ENCODE measurements at regions not wholly inside any gene's neighbourhood (a gene's known extent, or its start where the extent isn't known, plus 50 kb on each side); places are given as distances from the start of the nearest gene placed in this dataset.
A peak's percentile ranks its signal among the peaks of the same experiment; 100 is the strongest.
"Not testable (repeated sequence)": the region's sequence is repeated elsewhere in the genome, so short reads cannot be mapped to it uniquely, and the experiment has no call there.

DNA sequence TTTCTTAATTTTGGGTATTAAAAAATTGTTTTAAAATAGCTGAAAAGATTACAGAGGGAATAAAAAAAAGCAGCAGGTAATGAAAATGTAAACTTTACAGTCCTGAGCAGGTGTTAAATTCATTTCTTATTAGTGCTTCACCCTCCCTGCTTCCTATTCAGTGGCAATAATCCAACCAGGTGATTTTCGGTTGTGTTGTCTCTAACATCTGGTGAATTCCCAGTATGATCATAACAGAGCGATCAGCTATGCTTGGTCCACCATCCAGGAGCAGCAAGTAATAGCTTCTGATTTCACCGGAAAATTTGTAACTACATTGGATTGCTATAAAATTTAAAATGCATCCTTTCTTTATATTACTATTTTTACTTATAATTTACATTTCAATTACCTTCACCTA is 673.1 kb downstream of the SOCS6 start:
- ATAC-seq: no peak

- no peak for ATAC-seq
These were observed 667.7 kb downstream of the SOCS6 start for GRCh38 chr18:70956554-70956953.

GRCh38 chr18:70936160-70936559 is 647.3 kb downstream of the SOCS6 start:
- no peak for ATAC-seq

DNA sequence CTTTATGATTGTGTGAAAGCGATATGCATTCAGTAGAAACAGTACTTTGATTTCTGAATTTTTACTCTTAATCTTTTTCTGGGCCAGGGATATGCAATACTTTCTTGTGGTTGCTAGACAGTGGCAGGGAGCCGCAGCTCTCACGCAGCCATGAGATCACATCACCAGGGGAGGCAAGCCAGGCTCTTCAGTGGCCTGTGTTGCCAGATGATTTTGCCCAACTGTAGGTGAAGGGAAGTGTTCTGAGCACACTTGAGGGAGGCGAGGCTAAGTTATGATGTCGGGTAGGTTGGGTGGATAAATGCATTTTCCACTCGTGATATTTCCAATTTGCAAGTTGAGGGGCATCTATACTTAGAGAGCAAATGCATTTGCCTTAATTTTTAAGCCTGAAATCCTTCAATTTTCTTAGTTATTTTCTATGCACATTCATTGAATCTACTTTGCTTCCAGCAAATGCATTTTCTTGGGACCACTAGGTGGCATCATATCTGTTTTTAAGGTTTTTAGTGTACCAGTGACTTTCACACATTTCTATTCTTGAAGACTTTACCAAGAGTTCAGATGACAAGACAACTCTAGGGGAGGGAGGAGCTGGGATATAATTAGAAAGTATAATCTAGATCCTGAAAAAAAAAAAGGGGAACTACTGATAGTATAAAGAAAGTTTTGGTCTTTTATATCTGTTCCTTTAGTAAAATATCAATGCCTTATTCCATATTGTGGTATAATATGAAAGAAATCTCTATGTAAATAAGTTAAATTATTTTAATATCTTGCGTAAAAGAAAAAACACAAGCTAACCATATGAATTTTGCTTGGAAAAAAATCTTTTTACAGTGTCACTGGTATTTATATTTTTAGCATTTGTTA is 643.3 kb downstream of the SOCS6 start:
- no peak for ATAC-seq

- no peak for ATAC-seq
These were observed 632.1 kb downstream of the SOCS6 start for GRCh38 chr18:70920840-70921374.

DNA sequence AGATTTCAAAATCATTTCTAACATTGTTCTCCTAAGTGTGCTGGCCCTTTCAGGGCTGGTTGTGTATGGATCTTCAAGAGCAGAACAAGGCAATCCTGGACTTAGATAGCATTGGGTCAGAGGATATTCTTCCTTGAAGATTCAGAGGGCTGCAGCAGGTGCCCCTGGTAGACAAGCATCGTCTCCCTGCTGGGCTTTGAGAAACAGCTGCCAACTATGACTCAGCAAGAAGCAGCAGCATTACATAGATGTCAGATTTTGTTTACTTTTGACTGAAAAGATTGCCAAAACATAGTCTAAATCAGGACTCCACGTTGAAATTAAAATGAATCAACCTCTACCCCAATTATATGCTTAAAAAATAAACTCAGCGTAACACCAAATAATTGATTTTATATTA is 618.8 kb downstream of the SOCS6 start:
- ATAC-seq: no peak

DNA sequence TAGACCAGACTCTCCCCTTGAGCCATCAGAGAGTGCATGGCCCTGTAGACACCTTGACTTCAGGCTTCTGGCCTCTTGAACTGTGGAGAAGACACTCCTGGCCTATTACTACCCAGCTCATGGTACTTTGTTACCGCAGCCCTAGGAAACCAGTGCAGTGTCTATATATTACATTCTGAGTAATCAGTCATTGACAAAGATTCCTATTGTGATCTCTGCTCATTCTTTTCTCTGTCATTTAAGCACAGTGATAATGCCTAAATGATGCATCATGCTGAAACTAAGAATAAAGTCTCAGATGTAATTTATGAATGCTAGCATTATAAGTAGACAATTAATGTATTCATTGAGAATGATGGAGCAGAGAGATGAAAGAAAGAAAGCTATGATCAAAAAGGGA is 603.5 kb downstream of the SOCS6 start:
- ATAC-seq: no peak

DNA sequence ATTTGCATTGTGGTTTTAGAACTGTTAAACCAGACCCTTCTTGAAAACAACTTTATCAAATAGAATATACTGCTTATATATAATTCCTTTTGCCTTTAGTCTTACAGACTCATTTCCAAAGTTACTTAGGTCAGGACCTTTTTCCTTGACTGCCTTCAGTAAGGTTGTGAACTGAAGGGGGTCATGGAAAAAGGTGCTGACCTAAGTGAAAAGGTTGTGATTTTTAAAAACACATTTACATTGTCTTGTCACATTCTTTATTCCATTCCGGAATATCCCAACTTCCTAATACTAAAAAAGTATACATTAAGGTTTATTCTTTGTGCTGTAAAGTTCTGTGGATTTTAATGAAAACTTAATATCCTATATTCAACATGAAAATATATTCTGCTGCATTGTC is 581.4 kb downstream of the SOCS6 start:
- no peak for ATAC-seq

- ATAC-seq: no peak
These were observed 559.5 kb downstream of the SOCS6 start for GRCh38 chr18:70848329-70848728.

DNA sequence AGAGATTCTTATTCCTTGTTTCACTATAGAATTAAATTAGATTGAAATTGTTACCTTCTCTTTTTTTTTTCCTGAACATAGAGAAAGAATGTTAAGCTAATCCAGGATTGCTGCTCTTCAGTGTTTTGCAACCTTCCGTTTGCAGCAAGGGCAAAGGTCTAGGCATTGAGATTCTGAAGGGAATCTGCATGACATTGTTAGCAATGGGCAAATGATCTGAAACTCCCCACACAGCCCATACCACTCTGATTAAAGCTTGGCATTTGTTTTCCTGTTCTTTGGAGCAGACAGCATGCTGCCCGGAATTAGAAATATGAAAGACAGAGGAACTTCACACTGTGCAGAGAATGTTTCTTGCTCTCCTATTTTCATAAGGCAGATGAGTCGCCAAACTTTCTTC is 551.8 kb downstream of the SOCS6 start:
- ATAC-seq: no peak

GRCh38 chr18:70827632-70828031 is 538.8 kb downstream of the SOCS6 start:
- ATAC-seq: no peak

DNA sequence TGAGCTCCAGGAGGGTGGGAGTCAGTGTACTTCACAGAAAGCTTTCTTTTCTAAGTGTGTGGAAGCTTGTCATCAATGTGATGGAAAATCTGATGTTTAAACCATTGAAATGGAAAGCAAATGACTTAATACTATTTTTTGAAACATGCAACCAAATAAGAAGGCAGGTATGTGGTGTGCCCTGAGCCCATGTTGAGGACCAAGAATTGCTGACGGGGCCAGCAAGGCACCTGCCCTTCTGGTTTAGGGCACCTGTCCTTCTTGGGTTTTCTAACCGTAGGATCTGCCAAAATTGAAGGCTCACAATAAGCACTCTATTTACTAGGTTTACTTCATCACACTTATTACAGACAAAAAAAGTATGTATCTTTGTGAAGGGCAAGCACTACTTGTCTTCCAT is 537.7 kb downstream of the SOCS6 start:
- no peak for ATAC-seq

DNA sequence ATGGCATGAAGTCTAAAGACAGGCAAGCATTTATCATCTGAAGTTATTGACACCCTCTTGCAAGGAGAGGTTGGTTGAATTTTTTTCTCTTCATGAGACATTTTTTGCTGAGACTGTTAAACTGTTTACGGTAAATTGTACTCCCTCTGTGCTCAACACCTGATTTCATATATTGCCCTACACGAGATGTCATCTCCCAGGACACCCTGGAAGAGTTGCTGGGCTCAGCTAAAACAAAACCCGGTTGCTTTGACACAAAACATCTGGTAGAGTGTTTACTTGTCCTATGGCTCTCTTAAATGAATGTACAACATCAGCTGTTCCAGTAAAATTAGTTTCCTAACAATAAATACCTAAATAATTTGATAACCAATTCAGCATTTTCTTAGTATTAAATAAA is 533.8 kb downstream of the SOCS6 start:
- ATAC-seq: no peak

DNA sequence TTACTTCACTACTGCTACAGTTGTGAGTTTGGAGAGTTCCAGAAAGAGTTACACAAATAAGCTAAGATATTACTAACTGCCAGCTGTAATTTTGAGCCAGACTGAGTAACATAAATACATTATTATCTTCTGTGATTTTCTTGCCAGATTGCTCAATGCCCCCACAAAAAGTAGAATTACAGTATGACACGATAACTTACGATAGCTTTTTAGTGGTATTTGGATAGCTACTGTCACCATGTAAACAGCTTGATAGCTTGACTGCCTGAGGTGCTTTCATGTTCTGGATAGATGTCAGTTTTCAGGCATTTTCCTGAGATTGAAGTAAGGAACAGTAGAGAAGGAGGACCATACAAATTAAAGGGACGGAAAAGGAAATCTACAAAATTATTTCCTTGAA is 533.3 kb downstream of the SOCS6 start:
- no peak for ATAC-seq

DNA sequence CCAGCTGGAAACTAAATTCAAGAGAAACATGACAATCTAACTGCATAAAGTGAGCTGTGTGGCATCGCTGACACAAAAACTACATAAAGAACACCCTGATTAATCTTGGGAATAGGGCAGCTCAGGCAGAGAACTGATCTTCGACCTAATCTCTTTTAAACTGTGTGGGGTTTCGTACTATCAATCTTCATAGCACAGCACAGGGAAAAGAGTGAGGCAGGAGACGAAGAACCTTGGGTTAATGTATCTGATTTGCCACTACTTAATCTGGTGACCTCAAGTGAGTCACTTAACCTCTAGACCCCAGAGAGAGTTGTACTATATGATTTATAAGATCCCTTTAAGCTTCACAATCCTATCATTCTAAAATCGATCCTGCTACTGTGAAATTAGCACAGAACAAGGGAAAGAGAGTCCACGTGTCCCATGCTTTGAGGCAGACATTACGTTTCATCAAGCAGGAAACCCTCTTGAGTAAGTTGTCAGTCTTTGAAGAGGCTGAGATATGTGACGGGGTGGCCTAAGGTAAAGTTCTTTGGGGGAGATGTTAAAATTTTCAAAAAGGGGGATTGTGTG is 519.7 kb downstream of the SOCS6 start:
- ATAC-seq: no peak

DNA sequence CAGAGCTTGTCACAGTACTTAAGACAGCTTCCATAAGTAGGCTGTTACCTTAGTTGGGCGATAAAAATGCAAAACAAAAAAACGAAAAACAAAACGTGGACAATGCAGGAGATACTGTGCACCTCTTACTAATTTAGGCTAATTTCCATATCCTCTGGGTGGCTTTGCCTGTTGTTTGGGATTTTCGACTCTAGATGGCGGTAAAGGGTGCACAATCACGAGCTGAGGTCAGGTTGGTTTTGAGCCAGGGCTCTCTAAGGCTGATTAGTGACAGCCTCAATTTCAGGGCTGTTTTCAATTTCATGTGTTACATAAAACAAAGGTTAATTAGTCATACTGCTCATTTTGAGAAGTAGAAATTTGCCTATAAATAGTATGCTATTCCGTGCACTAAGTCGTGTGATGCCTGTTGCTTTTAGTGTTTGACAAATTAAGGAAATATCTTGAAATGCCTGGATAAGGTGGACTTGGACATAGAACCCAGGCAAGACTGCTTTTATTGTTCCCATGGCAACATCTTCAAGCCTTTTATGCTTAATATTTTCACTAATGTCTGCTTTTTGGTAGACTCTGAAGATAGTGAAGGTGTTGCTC is 493.1 kb downstream of the SOCS6 start:
- peak; percentile 96 to 98 for ATAC-seq

GRCh38 chr18:70766254-70766653 is 477.4 kb downstream of the SOCS6 start:
- not testable (repeated sequence) for ATAC-seq

DNA sequence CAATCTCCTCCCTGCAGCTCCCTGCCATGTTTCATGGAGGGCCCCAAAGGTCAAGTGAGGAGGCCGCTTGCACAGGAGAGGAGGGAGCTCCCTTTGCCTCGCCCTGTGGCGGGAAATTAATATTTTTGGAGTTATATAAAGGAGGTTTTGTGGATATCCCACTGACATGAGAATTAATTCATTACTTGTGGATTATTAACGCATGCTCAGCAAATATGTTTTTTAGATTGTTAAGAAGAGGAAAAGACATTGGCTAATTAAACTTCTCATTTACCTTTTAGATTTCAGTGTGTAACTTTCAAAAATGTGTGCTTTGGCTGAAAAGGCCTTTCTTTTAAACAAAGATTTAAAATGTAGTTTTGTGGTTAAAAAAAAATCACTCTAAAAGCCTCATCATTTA is 474.0 kb downstream of the SOCS6 start:
- no peak for ATAC-seq

DNA sequence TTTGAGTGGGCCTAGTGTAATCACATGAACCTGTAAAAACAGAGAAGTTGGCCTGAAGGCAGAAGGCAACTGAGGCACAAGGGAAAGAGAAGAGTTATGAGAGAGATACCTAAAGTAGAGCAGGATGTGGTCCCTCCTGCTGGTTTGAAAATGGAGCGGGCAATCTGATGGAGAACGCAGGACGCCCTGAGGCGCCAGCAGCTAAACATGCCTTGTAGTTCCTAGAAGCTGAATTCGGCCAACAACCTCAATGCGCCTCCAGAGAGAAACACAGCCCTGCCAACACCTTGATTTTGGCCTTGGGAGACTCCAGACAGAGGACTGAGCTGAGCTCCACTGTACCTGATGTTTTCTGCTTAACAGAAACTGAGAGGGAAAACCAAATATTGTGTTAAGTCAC is 469.9 kb downstream of the SOCS6 start:
- ATAC-seq: no peak

DNA sequence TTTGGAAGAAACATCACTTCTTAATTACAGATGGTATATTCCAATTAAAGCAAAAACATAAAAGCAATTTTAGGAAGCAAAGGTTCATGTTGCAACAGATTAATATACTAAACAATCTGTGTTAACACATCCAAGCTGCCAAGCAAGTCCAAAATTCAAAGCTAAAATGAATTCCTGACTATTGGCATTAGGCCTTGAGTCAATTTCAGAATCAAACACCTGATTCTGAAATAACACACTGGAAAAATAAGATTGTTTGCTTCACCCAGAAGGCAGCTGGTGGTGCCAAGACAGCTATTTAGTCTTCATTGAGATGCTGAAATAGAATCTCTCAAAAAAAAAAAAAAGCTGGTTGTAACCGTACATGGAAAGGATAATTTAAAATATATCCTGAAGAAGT is 465.6 kb downstream of the SOCS6 start:
- no peak for ATAC-seq

DNA sequence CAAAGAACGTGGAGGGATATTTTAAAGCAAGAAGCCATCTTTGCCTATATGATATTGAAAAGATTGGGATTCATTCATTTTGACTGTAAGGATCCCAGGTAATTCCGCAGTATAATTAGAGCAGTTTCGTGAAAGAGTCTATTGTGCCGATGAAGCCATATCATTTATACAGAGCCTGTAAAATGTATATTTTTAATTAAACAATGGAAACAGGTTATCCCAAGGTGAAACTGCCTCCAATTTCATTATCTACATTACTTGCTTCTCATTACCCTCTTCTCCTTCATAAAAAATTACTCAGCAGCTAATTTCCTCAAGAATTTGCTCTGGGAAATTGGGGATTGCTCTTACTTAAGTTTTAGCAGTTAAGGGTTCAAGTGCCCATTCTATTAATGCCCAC is 444.1 kb downstream of the SOCS6 start:
- ATAC-seq: no peak

GRCh38 chr18:70732188-70732587 is 443.3 kb downstream of the SOCS6 start:
- no peak for ATAC-seq

DNA sequence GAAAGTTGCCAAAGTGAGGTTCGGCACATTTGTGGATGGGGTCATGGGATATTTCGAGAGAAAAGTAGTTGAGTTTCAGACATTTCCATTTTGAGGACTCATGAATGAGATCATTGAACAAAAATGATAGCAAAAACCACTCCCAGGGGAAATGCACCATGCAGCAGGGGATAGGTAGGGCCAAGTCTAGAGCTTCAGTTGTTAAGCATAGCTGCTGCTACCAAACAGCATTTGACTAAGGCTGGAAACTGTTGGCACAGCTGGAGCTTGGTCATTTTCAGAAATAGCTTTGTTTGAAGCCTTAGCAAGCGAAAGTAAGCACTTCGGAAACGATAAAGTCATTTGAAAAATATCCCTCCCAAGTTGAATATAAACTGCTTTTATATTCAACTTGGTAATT is 431.8 kb downstream of the SOCS6 start:
- ATAC-seq: no peak

- ATAC-seq: no peak
These were observed 420.9 kb downstream of the SOCS6 start for GRCh38 chr18:70709720-70710119.
